Trophoblast cell (in vitro differentiated cells and primary cell): ENCODE measurements at regions not wholly inside any gene's neighbourhood (a gene's known extent, or its start where the extent isn't known, plus 50 kb on each side); places are given as distances from the start of the nearest gene placed in this dataset.
"Not testable (repeated sequence)": the region's sequence is repeated elsewhere in the genome, so short reads cannot be mapped to it uniquely, and the experiment has no call there.

Source experiments
- DNase-seq, 2 donors: peaks; one replicate each; pipeline ENCODE4 v3.0.0-alpha.2; 2016
- H2AFZ ChIP-seq: 2 replicates; pipeline ENCODE4 v1.6.1; 2013; ENCODE audit warnings: low read length, moderate library complexity, mild to moderate bottlenecking; ENCODE audit not compliant: insufficient read depth, poor library complexity
- H2AK5ac ChIP-seq: 2 replicates; pipeline ENCODE4 v1.6.1; 2013; ENCODE audit warnings: mild to moderate bottlenecking, low read length
- H2BK120ac ChIP-seq: 2 replicates; pipeline ENCODE4 v1.6.1; 2013; ENCODE audit warnings: low read length, mild to moderate bottlenecking, moderate library complexity; ENCODE audit not compliant: insufficient read depth, poor library complexity
- H2BK12ac ChIP-seq: 2 replicates; pipeline ENCODE4 v1.6.1; 2013; ENCODE audit warnings: mild to moderate bottlenecking, low read length, moderate library complexity
- H2BK5ac ChIP-seq: 2 replicates; pipeline ENCODE4 v1.6.1; 2013; ENCODE audit warnings: low read length, low read depth, moderate library complexity, mild to moderate bottlenecking; ENCODE audit not compliant: poor library complexity
- H3K14ac ChIP-seq: 2 replicates; pipeline ENCODE4 v1.6.1; 2013; ENCODE audit warnings: mild to moderate bottlenecking, low read length
- H3K18ac ChIP-seq: 2 replicates; pipeline ENCODE4 v1.6.1; 2013; ENCODE audit warnings: mild to moderate bottlenecking, low read length
- H3K23ac ChIP-seq: 2 replicates; pipeline ENCODE4 v1.6.1; 2013; ENCODE audit warnings: low read length
- H3K27ac ChIP-seq: 2 replicates; pipeline ENCODE4 v1.5.1; 2013; ENCODE audit warnings: low read depth, mild to moderate bottlenecking, inconsistent platforms, low read length, moderate library complexity
- H3K27me3 ChIP-seq: 2 replicates; pipeline ENCODE4 v1.6.1; 2013; ENCODE audit warnings: inconsistent platforms, mild to moderate bottlenecking, low read length, moderate library complexity; ENCODE audit not compliant: insufficient read depth
- H3K36me3 ChIP-seq, 2 experiments: 1 replicate in 1 of 2; 2 replicates in 1 of 2; pipeline ENCODE4 v1.6.1; 2013; ENCODE audit warnings: low read length in 2 of 2, mild to moderate bottlenecking in 2 of 2, moderate library complexity in 1 of 2; ENCODE audit not compliant: insufficient read depth in 2 of 2, control insufficient read depth in 1 of 2
- H3K4ac ChIP-seq: 2 replicates; pipeline ENCODE4 v1.6.1; 2013; ENCODE audit warnings: low read depth, mild to moderate bottlenecking, low read length, moderate library complexity
- H3K4me1 ChIP-seq, 2 experiments: 1 replicate in 1 of 2; 2 replicates in 1 of 2; pipeline ENCODE4 v1.6.1; 2013; ENCODE audit warnings: low read length in 2 of 2, mild to moderate bottlenecking in 2 of 2, moderate library complexity in 1 of 2; ENCODE audit not compliant: insufficient read depth in 2 of 2, control insufficient read depth in 1 of 2
- H3K4me2 ChIP-seq: 2 replicates; pipeline ENCODE4 v1.6.1; 2013; ENCODE audit warnings: inconsistent platforms, mild to moderate bottlenecking, low read length, moderate library complexity
- H3K4me3 ChIP-seq: 2 replicates; pipeline ENCODE4 v1.5.1; 2013; ENCODE audit warnings: mild to moderate bottlenecking, low read depth, low read length, inconsistent platforms
- H3K79me1 ChIP-seq: one replicate; pipeline ENCODE4 v1.6.1; 2013; ENCODE audit warnings: low read length
- H3K79me2 ChIP-seq: 2 replicates; pipeline ENCODE4 v1.6.1; 2013; ENCODE audit warnings: low read length, mild to moderate bottlenecking; ENCODE audit not compliant: control insufficient read depth, insufficient read depth, poor library complexity
- H3K9ac ChIP-seq: 2 replicates; pipeline ENCODE4 v1.6.1; 2013; ENCODE audit warnings: mild to moderate bottlenecking, low read length
- H3K9me3 ChIP-seq: 2 replicates; pipeline ENCODE4 v1.6.1; 2013; ENCODE audit warnings: low read depth, mild to moderate bottlenecking, control low read depth, inconsistent platforms, low read length; ENCODE audit not compliant: insufficient read depth
- H4K12ac ChIP-seq: 2 replicates; pipeline ENCODE4 v1.6.1; 2013; ENCODE audit warnings: low read depth, mild to moderate bottlenecking, low read length, moderate library complexity
- H4K8ac ChIP-seq: 2 replicates; pipeline ENCODE4 v1.6.1; 2013; ENCODE audit warnings: low read depth, mild to moderate bottlenecking, low read length, moderate library complexity
- H4K91ac ChIP-seq: one replicate; pipeline ENCODE4 v1.6.1; 2013; ENCODE audit warnings: low read depth, mild to moderate bottlenecking, low read length, moderate library complexity
- WGBS: extraction: QIAGEN DNeasy Blood & Tissue Kit; methylation state at CpG from one replicate; pipeline ENCODE4 v1.1.7; 2013; ENCODE audit warnings: missing lambda C conversion rate; ENCODE audit not compliant: insufficient read length, insufficient coverage; ENCODE audit errors: extremely low coverage; 5-methylcytosine and 5-hydroxymethylcytosine counted together

GRCh38 chr1:224042557-224043118, 71.3 kb upstream of the FBXO28 start:
- H2BK5ac ChIP-seq, result no peak overlapping the region
- H3K79me2 ChIP-seq, result no peaks in the 10 kb centered on the region
- H2AK5ac ChIP-seq, result no peak overlapping the region
- no peak overlapping the region for H4K12ac ChIP-seq
- no peaks in the 10 kb centered on the region for H3K79me1 ChIP-seq
- H3K4me3 ChIP-seq, result no peak overlapping the region
- no CpG with 5 or more reads among the region's 4 CpGs for WGBS
- H4K8ac ChIP-seq, result no peak overlapping the region
- no peak overlapping the region for H3K4me2 ChIP-seq
- H3K27me3 ChIP-seq, result no peaks in the 10 kb centered on the region
- H2BK120ac ChIP-seq, result no peak overlapping the region
- H3K4ac ChIP-seq, result no peak overlapping the region
- no peaks in the 10 kb centered on the region for H3K36me3 ChIP-seq
- H3K9ac ChIP-seq, result no peak overlapping the region
- no peak for DNase-seq
- H3K18ac ChIP-seq, result no peak overlapping the region
- H3K9me3 ChIP-seq, result no peaks in the 10 kb centered on the region
- H3K4me1 ChIP-seq, result no peaks in the 10 kb centered on the region
- no peak overlapping the region for H3K27ac ChIP-seq
- no peak overlapping the region for H3K14ac ChIP-seq
- H3K23ac ChIP-seq, result no peak overlapping the region
- no peak overlapping the region for H2BK12ac ChIP-seq
- H4K91ac ChIP-seq, result no peak overlapping the region
- no peak overlapping the region for H2AFZ ChIP-seq

DNA sequence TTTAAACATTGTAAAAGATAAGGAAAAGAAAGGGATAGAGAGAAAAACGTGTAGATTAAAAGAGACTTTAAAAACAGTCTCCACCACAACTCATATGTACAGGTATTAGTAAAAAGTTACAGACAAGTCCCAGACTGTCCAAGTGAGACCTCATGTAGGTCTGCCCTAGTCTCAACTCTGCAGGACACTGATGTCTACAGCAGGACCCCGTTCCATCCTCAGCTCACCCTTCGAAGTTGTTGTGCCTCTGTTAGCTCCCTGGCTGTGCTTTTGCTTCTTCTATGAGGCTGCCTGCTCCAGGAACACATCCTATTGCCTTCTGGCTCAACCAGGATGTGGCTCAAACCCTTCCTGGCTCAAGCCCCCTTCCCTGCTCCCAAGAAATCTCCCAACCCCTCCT, 72.9 kb upstream of the FBXO28 start:
- no peaks in the 10 kb centered on the region for H3K79me1 ChIP-seq
- H3K4me2 ChIP-seq, result no peak overlapping the region
- no peaks in the 10 kb centered on the region for H3K36me3 ChIP-seq
- H3K79me2 ChIP-seq, result no peaks in the 10 kb centered on the region
- H3K4me1 ChIP-seq, result no peaks in the 10 kb centered on the region
- no peaks in the 10 kb centered on the region for H3K27me3 ChIP-seq
- H3K4ac ChIP-seq, result no peak overlapping the region
- DNase-seq, result no peak
- no peak overlapping the region for H3K9ac ChIP-seq
- H3K14ac ChIP-seq, result no peak overlapping the region
- no peak overlapping the region for H4K91ac ChIP-seq
- H3K27ac ChIP-seq, result no peak overlapping the region
- no peak overlapping the region for H4K8ac ChIP-seq
- H2AFZ ChIP-seq, result no peak overlapping the region
- no peak overlapping the region for H2BK5ac ChIP-seq
- no peak overlapping the region for H3K23ac ChIP-seq
- no CpG with 5 or more reads among the region's 3 CpGs for WGBS
- H3K9me3 ChIP-seq, result no peaks in the 10 kb centered on the region
- H3K4me3 ChIP-seq, result no peak overlapping the region
- H3K18ac ChIP-seq, result no peak overlapping the region
- H4K12ac ChIP-seq, result no peak overlapping the region
- H2AK5ac ChIP-seq, result no peak overlapping the region
- H2BK12ac ChIP-seq, result no peak overlapping the region
- no peak overlapping the region for H2BK120ac ChIP-seq

GRCh38 chr1:224040423-224040822, 73.5 kb upstream of the FBXO28 start:
- H2AFZ ChIP-seq, H3K79me2 ChIP-seq, H3K4me3 ChIP-seq, H3K18ac ChIP-seq, H3K27ac ChIP-seq, H3K27me3 ChIP-seq, H3K14ac ChIP-seq, H2BK120ac ChIP-seq, H3K36me3 ChIP-seq, H4K12ac ChIP-seq, H3K79me1 ChIP-seq, H3K23ac ChIP-seq, H3K4me1 ChIP-seq, H3K9ac ChIP-seq, H4K91ac ChIP-seq, H2BK5ac ChIP-seq, H3K4ac ChIP-seq, H3K4me2 ChIP-seq, DNase-seq, H4K8ac ChIP-seq, H2AK5ac ChIP-seq, H3K9me3 ChIP-seq, H2BK12ac ChIP-seq: not testable (repeated sequence)

- not testable (repeated sequence) for H2BK12ac ChIP-seq, H2BK5ac ChIP-seq, DNase-seq, H3K4me1 ChIP-seq, H2BK120ac ChIP-seq, H4K91ac ChIP-seq, H3K9ac ChIP-seq, H3K14ac ChIP-seq, H3K79me1 ChIP-seq, H3K4me3 ChIP-seq, H3K9me3 ChIP-seq, H2AFZ ChIP-seq, H3K23ac ChIP-seq, H3K79me2 ChIP-seq, H3K36me3 ChIP-seq, H3K27ac ChIP-seq, H3K4ac ChIP-seq, H4K12ac ChIP-seq, H3K4me2 ChIP-seq, H3K18ac ChIP-seq, H3K27me3 ChIP-seq, H2AK5ac ChIP-seq, H4K8ac ChIP-seq
- WGBS, result no CpG with 5 or more reads among the region's 6 CpGs
Observed at GRCh38 chr1:224040006-224040405, 73.9 kb upstream of the FBXO28 start.
